IPS-NIHi7 (cell line): ENCODE measurements at regions not wholly inside any gene's neighbourhood (a gene's known extent, or its start where the extent isn't known, plus 50 kb on each side); places are given as distances from the start of the nearest gene placed in this dataset.
"Not testable (repeated sequence)": the region's sequence is repeated elsewhere in the genome, so short reads cannot be mapped to it uniquely, and the experiment has no call there.

Experiments
- DNase-seq: peaks from one replicate; pipeline ENCODE4 v3.0.0; 2012; ENCODE audit warnings: mixed read lengths; ENCODE audit errors: extremely low spot score

GRCh38 chr2:223464071-223464470 lies 138.1 kb downstream of the SCG2 start:
- DNase-seq, result no peak

DNA sequence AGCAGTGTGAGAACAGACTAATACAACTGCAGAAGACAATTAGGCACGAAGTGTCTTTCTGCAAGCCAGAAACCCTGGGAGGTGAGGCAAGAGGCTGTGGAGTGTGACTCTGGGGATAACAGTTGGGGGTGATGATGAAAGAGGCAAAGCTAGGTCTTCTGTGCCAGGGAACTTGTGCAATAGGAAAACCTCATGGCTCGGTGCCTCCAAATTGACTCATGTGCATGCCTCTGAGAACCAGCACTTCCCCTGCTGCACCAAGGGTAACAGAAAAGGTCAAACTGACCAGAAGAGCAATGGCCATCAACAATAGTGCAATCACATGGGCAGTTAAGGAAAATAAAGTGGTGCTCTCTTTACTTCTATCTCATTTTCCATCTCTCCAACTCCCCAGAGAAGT lies 136.4 kb downstream of the SCG2 start:
- DNase-seq, result no peak

DNA sequence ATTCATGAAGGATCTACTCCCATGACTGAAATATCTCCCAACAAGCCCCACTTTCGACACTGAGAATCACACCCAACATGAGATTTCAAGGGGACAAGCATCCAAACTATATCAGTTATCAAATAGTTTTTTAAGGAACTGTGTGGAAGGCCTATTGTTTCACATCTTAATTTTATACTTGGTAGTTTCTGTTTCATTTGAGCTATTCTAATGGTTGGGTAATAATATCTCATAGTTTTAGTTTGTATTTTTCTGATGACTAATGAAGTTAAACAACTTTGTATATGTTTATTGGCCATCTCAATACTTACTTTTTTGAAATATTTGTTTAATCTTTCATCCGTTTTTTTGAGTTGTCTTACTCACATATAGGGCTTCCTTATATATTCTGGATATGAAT lies 135.0 kb downstream of the SCG2 start:
- no peak for DNase-seq

- peak; percentile 21 for DNase-seq
Observed at GRCh38 chr2:223469270-223470046, 132.7 kb downstream of the SCG2 start.

DNA sequence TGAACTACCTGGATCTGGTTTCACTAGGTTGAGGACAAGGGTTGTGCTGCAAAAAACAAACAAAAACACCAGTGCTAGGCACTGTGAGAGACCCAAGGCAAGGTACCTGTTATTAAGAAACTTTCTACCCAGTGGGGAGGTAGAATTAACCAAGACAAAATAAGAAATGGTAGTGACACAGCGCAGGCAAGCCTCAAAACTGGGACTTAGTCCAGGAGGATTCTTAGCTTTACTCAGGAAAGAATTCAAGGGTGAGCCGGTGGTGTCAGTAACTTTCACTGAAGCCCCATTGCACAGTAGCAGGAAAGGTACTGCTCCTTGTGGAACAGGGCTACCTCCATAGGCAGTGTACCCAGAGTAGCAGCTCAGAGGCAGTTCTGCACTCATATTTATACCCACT lies 131.6 kb downstream of the SCG2 start:
- no peak for DNase-seq

DNA sequence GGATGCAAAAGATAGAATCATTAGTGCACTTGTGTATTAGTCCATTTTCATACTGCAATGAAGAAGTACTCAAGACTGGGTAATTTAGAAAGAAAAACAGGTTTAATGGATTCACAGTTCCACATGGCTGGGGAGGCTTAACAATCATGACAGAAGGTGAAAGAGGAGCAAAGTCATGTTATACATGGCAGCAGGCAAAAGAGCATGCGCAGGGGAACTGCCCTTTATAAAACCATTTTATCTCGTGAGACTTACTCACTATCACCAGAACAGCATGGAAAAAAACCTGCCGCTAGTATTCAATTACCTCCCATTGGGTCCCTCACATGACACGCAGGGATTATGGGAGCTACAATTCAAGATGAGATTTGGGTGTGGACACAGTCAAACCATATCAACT lies 129.4 kb downstream of the SCG2 start:
- DNase-seq, result no peak

GRCh38 chr2:223474893-223475292 lies 127.3 kb downstream of the SCG2 start:
- DNase-seq, result no peak

- no peak for DNase-seq
Observed at GRCh38 chr2:223475901-223476300, 126.3 kb downstream of the SCG2 start.

- DNase-seq, result no peak
Observed at GRCh38 chr2:223477318-223477717, 124.8 kb downstream of the SCG2 start.

GRCh38 chr2:223481486-223481885 lies 120.7 kb downstream of the SCG2 start:
- no peak for DNase-seq

DNA sequence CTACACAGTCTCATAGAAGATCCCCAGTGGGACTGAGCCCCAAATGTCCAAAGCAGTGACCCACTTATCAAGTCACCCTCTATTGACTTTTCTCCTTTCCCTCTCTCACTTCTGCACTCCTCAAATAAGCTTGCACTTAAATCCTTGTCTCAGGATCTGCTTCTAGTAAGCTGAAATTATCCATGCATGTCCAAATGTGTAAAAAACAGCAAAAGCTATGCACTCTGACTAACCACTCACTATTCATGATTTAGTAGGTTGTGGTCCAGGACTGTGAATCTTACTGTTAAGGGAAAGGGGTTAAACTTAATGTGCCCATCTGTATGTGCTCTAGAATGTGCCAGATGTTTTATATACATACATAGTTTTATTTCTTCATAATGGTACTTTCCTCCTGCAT lies 115.4 kb downstream of the SCG2 start:
- DNase-seq, result no peak

DNA sequence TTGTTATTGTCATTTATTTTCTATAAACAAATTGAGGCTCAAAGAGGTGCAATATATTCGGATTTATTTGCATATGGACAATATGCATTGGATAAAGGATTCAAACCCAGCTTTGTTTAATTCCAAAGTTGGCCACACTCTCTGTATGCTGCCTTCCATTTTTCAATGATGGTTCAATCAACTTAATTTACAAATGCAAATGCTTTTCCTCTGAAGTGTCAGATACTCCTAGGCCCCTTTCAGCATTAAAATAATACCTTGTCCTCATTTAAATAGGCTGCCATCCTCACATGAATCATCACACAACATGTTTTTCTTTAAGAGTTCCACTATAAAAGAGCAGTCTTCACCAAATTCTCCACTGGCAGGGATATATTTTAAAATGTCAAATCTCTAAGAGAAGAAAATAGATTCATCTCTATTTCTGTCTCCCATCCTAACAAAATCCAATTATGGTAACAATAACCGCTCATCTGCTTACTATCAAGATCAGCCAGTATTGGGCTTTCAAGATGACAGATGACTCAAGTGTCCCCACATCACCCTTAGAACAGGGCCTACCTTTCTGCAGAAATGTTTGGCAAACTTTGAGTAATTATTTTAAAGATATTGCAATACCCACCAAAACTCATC lies 114.8 kb downstream of the SCG2 start:
- no peak for DNase-seq

DNA sequence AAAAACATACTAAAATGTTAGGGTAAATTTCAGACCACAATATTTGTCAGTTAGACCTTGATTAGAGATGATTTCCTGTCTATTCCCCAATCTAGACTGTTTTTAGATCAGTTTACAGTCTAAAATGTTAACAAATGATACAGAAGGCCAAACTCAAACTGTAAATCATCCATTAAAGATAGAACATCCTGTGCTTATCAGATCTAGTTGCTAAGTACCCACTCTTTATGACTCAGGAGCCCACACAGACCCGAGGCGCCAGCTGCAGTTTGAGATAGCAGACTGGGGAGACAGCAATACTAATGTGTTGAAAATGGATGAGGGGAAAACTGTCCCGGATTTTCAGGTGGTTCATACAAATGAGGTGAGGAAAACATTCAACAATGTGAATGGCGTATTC lies 113.3 kb downstream of the SCG2 start:
- no peak for DNase-seq

- no peak for DNase-seq
Observed at GRCh38 chr2:223494496-223494895, 107.7 kb downstream of the SCG2 start.

DNA sequence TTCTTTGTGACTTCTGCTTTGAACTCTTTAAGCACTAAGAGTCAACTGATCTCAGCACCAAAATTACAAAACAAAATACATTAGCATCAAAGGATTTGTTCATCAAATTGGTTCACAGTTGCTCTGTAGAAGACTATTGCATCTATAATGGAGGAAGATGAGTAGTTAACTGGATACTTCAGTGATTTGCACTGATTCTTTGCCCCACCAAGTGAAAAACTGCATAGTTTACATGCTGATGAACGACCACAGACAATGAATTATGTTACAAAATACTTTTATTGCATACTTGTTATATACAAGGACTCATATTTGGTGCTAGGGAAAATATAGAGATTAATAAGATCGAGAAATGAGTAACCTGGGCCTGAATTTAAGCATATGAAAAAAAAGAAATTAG lies 107.2 kb downstream of the SCG2 start:
- DNase-seq, result no peak

DNA sequence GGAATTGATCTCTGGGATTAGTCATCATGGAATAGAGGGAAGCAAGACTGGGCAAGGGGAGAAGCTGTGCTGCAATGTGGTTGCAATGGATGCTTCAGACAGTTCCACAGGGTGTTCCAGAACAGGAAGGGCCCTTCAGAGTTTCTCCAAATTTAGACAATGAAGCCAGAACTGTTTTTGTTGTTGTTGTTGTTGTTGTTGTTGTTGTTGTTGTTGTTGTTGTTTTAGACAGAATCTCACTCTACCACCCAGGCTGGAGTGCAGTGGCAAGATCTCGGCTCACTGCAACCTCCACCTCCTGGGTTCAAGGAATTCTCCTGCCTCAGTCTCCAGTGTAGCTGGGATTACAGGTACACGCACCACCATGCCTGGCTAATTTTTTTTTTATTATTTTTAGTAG lies 105.3 kb downstream of the SCG2 start:
- not testable (repeated sequence) for DNase-seq

DNA sequence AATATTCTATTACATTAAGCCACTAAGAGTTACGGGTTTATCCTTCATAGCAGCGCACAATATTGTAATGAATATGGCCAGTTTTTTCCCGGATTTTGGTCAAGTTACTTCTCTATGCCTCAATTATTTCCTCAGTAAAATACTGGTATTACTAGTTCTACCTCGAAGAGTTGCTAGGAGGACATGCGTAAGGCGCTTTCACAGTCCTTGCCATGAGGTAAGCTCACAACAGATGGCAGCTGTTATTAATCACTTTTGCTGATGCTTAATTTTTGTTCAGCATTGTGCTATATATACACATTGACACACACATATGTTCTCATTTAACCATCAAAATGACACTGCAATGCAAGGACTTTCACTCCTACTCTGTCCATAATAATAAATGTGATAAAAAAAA lies 101.5 kb downstream of the SCG2 start:
- DNase-seq, result no peak

GRCh38 chr2:223501641-223502040 lies 100.5 kb downstream of the SCG2 start:
- DNase-seq, result no peak

DNA sequence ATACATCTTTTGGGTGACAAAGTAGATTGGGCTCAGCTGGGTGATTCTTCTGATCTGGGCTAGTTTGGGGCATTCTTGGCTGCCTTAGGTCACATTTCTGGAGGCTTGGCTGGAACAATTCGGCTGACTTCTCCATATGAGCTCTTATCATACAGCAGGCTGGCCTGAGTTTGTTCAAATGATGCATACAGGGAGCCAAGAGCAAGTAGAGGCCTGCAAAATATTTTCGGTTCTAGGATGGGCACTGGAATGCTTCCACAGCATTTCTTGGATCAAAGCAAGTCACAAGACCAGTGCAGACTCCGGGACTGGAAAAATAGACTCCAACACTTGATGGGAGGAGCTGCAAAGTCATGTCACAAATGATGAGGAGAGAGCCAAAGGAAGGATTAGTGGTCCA lies 98.4 kb downstream of the SCG2 start:
- no peak for DNase-seq

GRCh38 chr2:223508372-223508771 lies 93.8 kb downstream of the SCG2 start:
- DNase-seq, result no peak

- DNase-seq, result no peak
Observed at GRCh38 chr2:223510713-223511112, 91.4 kb downstream of the SCG2 start.

DNA sequence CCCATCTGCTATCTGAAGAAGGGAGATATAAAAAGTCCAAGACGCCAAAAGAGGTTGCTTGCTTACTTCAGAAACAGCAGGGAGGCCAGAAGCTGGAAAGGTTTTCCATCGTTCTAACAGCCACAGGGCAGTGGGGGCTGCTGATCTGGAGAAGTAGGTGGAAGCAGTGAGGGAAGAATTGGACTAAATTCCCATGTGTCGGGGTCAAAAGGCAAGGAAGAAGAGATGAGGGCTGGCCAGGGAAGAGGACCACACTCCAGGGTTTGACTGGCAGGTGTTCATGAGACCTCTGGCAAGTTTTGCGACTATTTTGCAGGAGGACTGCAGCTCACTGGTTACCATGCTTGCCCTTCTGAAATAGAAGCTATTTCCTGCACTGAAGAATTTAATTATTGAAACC lies 91.0 kb downstream of the SCG2 start:
- DNase-seq, result no peak

DNA sequence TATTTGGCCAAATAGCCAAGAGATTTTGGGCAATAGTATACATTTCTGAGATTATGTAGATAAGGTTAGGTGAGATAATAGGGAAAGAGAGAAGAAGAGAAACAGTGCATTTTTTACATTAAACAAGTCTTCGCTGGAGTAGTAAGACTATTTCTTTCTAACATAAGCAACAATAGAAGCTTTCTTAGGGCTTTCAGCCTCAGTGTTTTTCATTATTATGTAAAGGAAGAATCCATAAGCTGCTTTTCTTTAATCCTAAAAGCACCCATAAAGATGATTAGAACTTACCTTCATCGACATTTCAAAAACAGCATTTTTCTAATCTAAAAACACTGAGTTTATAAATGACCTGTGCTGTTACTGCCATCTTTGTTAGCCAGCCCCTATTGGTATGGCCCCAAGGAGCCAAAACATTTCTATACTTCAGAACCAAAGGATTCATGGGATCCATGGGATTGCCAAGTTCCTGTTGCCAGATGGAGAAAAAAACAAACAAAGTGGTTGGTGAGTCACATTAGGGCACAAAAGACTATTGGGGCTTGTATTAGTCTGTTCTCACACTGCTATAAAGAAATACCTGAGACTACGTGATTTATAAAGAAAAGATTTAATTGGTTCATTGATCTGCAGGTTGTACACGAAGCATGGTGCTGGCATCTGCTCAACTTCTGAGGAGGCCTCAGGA lies 88.2 kb downstream of the SCG2 start:
- DNase-seq, result no peak
